G401.6 (cell line): ENCODE measurements at regions not wholly inside any gene's neighbourhood (a gene's known extent, or its start where the extent isn't known, plus 50 kb on each side); places are given as distances from the start of the nearest gene placed in this dataset.
"Not testable (repeated sequence)": the region's sequence is repeated elsewhere in the genome, so short reads cannot be mapped to it uniquely, and the experiment has no call there.

Experiments
- FAIRE-seq: peaks from 2 replicates; lab custom pipeline; 2012; peaks lifted over from hg19 to GRCh38; lab: Jason Lieb, UNC

DNA sequence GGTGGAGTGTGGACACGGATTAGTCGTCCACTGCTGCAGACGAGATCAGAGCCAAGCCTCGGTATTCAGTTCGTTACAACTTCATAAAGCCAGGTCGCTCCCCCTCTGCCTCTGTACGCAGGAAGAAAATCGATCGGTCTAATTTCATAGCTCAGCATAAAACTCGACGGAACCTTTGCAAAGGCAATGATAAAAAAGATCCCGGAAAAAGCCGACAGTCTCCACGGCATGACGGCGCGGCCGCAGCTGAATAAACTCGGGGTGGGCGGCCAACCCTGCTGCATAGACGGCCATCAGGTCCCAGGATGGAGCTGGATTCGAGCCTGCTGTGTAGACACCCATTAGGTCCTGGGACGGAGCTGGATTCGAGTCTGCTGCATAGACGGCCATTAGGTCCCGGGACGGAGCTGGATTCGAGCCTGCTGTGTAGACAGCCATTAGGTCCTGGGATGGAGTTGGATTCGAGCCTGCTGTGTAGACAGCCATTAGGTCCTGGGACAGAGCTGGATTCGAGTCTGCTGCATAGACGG, 113.8 kb upstream of the PPP2R3B start:
- FAIRE-seq: no peak

DNA sequence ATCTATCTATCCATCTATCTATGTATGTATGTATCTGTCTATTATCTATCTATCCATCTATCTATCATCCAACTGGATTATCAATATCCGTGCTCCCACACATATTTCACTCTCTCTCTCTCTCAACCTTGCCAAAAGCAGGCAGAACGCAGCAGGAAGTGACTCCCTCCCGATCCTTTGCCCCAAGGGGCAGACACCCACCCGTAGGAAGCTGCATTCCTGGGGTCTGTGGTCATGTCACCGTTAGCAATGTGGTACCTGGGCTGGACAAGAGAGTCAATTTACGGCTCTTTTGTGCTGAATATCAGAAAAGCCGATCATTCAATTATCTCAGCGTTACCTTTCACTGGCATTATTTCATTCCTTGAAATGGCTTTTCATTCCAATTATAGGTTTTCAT, 119.6 kb upstream of the PPP2R3B start:
- no peak for FAIRE-seq

DNA sequence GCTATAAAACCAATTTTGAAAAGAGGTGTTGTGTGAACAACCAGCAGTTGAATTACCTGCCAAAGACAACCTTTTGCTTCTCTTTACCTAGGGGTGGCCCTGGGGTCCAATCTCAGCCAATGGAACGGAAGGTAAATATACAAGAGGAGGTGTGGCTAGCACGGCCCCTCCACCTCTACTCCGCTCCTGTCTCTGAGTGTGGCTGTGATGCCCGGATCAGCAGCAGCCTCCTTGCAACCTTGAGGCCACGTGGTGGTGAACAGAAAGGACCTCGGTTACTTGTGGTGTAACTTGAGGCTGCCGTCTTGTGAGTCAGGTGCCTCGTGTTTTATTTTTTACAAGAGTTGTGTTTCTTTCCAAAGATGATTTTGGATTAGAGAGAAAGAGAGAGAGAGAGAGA, 121.5 kb upstream of the PPP2R3B start:
- no peak for FAIRE-seq

DNA sequence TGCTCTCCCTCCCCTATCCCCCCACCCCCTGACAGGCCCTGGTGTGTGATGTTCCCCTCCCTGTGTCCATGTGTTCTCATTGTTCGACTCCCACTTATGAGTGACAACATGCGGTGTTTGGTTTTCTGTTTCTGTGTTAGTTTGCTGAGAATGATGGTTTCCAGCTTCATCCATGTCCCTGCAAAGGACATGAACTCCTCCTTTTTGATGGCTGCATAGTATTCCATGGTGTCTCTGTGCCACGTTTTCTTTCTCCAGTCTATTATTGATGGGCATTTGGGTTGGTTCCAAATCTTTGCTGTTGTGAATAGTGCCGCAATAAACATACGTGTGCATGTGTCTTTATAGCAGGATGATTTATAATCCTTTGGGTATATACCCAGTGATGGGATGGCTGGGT, 121.8 kb upstream of the SHOX start:
- not testable (repeated sequence) for FAIRE-seq

DNA sequence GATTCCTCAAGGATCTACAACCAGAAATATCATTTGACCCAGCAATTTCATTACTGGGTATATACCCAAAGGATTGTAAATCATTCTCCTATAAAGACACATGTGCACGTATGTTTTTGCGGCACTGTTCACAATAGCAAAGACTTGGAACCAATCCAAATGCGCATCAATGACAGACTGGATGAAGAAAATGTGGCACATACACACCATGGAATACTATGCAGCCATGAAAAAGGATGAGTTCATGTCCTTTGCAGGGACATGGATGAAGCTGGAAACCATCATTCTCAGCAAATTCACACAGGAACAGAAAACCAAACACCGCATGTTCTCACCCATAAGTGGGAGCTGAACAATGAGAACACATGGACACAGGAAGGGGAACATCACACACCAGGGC, 119.5 kb upstream of the SHOX start:
- not testable (repeated sequence) for FAIRE-seq

DNA sequence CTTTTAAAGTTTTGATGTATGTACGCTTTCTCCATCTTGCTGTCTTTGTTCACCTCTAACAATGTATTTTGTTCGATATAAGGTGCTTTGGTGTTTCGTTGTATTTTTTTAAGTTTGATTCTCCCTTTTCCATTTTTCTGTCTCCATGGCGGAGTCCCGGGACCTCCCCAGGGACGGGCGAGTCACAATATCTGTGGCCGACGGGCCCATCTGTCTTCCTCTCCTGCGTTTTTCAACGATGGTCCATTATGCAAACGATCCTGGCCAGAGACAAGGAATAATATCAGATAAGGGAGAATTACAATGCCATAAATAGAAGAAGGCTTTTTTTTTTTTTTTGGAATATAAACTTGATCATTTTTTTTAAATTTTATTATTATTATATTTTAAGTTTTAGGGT, 112.3 kb upstream of the SHOX start:
- no peak for FAIRE-seq

DNA sequence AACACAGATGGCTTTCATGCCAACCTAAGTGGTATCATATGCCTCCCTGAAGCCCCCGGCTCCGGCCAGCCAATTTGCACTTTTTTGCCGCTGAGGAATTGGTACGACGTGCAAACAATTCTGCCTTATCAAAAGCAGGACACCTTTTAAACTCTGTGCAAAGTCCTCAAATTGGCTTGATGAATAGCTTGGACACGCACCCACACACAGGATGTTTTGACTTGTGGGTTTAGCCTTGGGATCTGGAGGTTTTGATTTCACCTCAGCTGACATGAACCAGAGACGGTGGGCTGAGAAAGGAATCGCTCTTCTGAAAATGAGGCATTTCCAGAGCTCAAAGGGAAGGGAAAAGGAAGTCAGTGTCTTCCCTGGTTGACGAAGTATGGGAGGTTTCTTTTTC, 110.8 kb upstream of the SHOX start:
- FAIRE-seq: no peak

DNA sequence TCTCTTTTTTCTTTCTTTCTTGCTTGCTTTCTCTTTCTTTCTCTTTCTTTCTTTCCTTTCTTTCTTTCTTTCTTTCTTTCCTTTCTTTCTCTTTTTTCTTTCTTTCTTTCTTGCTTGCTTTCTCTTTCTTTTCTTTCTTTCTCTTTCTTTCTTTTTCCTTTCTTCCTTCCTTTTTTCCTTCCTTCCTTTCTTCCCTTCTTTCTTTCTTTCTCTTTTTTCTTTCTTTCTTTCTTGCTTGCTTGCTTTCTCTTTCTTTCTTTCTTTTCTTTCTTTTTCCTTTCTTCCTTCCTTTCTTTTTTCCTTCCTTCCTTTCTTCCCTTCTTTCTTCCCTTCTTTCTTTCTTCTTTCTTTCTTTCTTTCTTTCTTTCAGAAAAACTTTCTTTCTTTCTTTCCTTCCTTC, 108.1 kb upstream of the SHOX start:
- FAIRE-seq: no peak

DNA sequence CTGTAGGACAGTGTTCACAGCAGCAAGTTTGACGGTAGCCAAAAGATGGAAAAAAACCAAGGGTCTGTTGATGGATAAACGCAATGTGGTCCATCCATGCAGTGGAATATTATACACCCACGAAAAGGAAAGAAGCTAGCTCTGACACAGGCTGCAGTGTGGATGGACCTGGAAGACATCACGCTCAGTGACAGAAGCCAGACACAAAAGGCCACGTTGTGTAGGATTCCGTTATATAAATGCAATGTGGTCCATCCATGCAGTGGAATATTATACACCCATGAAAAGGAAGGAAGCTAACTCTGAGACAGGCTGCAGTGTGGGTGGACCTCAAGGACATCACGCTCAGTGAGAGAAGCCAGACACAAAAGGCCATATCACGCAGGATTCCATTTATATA, 105.5 kb upstream of the SHOX start:
- no peak for FAIRE-seq

DNA sequence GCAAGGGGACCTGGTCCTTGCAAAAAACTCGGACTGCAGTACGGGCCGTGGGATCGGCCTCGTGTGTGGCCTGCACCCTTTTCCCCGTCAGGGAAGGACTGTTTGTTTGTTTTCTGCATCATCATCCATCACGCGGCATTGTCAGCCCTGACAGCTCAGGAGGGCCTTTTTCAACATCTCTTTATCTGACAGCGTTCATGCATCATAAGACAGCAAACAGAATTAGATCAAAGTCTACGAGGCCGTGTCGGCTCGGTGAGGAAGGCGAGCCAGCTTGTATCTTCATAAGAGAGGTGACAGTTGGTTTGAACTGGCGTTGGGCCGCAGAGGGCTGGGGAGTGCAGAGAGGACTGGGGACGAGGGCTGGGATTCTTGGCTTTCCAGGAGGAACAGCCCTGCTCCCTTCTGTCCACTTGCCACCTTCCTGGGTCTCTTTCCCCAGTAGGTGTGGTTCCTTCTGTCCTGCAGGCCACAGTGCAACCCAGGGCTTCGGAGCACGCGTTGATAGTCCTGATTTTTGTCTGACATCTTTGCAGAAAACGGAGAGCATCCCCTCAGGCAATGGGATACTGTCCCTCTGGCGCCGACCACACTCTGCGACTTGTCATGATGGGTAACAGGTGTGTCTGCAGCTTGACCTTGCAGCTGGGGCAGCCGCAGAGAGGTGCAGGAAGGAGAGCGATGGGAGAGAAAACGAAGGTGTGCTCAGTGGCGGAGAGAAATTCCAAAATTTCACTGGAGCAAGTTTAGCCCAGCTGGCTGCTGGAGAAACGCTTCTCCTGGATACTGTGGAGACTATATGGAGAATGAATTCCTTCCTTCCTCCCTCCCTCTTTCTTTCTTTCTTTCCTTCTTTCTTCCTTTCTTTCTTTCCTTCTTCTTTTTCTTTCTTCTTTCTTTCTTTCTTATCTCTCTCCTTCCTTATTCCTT, 104.0 kb upstream of the SHOX start:
- no peak for FAIRE-seq

DNA sequence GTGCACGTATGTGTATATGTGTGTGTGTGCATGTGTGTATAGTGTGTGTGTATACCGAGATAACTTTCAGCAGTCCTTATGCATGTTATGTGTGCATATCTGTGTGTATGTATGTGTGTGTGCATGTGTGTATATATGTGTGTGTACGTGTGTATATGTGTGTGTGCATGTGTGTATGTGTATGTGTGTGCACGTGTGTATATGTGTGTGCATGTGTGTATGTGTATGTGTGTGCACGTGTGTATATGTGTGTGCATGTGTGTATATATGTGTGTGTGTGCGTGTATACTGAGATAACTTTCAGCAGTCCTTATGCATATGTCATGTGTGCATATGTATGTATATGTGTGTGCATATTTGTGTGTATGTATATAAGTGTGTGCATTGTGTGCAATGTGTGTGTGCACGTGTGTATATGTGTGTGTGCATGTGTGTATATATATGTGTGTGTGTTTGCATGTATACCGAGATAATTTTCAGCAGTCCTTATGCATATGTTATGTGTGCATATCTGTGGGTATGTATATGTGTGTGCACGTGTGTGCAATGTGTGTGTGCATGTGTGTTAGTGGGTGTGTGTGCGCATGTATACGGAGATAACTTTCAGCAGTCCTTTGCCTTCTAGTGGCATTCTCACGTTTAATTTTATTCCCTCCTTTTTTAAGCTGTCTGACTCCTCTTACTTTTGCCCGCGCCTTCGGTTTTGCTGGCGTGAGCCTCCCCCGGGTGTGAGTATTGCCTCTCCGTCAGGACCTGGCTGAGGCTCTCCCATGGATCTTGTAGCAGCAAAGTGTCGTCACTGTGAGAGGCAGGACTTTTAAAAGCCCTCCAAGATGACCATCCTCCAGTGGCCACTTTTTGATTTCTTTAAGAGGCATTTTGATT, 99.6 kb upstream of the SHOX start:
- no peak for FAIRE-seq

DNA sequence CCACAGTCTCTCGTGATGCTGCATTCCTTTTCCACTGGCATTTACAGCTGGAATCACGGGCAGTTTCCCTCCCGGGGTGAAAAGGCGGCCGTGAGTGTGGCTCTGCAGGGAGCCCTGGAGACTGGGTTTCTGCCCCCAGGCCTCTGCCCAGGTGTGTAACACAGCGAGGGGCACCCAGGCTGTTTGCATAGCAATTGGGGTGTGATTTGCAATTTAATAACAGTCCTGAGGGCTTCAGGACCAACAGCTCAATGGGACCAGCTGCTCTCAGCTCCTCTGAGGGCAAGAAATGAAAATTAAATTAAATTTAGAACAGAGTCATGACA, 99.0 kb upstream of the SHOX start:
- no peak for FAIRE-seq

DNA sequence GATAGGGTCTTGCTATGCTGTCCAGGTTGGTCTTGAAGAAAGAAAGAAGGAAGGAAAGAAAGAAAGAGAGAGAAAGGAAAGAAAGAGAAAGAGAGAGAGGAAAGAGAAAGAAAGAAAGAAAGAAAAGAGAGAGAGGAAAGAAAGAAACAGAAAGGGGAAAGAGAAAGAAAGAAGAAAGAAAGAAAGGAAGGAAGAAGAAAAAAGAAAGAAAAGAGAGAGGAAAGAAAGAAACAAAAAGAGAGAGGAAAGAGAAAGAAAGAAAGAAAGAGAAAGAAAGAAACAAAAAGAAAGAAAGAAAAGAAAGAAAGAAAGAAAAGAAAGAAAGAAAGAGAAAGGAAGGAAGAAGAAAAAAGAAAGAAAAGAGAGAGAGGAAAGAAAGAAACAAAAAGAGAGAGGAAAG, 95.8 kb upstream of the SHOX start:
- FAIRE-seq: no peak

DNA sequence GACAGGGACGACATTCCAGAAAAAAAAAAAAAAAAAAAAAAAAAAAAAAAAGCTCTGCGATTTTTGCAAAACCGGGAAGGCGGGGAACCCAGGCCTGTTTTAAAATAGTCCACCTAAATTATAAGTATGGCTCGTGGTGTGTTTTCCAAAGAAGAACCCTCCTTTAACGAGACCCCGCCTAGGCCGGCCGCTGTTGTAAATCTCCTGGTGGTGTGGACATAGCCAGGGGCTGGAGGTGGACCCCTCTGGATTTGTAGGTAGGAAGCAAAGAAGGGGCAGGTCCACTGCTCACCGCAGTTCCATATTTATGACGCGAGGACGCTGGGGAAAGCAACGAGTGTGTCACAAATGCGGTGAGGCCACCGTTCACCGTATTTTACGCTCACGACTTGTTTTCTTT, 94.0 kb upstream of the SHOX start:
- no peak for FAIRE-seq

DNA sequence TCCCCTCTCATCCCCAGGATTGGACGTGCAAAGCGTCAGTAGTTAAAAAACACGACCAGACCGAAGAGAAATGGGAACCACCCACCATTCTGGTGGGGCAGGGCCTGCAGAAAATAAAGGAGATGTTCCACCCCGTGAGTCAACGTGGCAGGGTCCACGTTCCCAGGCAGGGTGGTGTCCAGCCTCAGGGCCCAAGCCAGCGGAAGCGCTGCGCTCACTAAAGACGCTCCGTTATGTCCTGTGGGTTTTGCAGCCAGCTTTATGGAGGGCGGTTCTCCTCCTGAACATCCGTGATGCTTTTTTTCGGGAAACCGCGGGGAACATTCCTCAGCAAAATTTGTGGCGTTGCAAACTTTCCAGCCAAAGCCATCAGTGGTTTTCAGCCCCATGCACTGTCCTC, 93.4 kb upstream of the SHOX start:
- no peak for FAIRE-seq

DNA sequence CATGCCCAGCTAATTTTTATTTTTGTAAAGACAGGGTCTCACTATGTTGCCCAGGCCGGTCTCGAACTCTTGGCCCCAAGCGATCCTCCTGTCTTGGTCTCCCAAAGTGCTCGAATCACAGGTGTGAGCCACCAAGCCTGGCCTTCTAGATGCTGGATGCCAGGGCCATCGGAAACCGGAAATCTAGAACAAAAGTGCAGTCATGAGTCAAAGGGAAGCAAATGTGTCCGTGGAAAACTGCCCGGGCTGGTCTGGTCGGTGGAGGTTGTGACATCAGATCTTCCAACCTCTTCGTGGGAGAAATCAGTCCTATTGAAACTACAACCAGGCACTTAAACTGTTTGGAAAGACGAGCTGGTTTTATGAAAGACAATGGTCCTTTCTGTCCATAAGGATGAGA, 92.3 kb upstream of the SHOX start:
- no peak for FAIRE-seq

DNA sequence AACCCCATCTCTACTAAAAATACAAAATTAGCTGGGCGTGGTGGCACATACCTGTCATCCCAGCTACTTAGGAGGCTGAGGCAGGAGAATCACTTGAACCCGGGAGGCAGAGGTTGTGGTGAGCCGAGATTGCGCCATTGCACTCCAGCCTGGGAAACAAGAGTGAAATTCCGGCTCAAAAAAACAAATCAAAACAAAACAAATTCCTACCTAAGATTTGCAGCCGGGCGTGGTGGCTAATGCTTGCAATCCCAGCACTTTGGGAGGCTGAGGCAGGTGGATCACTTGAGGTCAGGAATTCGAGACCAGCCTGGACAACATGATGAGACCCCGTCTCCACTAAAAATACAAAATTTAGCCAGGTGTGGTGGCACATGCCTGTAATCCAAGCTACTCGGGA, 89.6 kb upstream of the SHOX start:
- FAIRE-seq: not testable (repeated sequence)

DNA sequence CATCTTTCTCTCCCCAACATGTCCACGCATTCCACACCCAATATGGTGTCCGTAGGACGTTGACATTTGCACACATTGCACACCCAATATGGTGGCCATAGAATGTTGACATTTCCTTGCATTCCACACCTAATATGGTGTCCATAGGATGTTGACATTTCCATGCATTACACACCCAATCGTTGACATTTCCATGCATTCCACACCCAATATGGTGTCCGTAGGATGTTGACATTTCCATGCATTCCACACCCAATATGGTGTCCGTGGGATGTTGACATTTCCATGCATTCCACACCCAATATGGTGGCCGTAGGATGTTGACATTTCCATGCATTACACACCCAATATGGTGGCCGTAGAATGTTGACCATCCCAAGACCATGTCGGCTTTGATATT, 88.4 kb upstream of the SHOX start:
- no peak for FAIRE-seq

DNA sequence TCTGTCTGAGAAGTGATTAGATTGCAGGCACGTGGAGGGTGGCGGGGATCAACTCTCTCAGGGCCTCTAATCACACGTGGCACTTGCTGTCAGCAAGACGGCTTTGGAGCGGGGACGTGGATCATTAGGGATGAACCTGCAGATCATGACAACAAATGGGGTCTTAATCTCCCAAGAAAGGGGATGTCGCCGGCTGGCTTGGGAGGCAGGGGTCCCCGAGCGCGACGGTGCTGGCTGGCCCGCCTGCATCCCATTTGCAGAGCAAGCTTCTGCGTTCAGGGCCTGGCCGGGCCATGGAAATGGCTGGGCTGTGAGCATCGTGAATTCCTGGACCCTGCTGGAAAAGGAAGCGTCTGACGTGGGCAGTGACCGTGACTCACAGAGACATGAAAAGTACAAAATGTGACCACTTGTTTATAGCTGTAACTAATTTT, 85.1 kb upstream of the SHOX start:
- FAIRE-seq: no peak

DNA sequence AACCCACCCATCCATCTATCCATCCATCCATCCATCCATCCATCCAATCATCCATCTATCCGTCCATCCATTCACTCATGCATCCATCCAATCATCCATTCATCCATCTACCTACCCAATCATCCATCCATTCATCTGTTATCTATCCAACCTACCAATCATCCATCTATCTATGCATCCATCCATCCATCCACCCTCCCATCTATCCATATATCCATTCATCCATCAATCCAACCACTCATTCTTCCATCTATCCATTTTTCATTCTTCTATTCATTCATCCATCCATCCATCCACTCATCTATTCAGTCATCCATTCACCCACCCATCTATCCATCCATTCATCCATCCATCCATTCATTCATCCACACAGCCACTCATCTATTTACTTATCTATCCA, 80.1 kb upstream of the SHOX start:
- FAIRE-seq: no peak

DNA sequence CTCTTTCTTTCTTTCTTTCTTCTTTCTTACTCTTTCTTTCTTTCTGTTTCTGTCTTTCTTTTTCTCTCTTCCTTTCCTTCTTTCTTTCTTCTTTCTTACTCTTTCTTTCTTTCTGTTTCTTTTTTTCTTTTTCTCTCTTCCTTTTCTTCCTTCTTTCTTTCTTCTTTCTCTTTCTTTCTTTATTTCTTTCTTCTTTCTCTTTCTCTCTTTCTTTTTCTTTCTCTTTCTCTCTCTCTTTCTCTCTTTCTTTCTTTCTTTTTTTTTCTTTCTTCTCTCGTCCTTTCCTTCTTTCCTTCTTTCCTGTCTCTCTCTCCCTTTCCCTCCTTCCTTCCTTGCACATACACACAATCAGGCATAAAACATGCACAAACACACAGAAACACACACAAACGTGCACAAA, 79.3 kb upstream of the SHOX start:
- FAIRE-seq: no peak

DNA sequence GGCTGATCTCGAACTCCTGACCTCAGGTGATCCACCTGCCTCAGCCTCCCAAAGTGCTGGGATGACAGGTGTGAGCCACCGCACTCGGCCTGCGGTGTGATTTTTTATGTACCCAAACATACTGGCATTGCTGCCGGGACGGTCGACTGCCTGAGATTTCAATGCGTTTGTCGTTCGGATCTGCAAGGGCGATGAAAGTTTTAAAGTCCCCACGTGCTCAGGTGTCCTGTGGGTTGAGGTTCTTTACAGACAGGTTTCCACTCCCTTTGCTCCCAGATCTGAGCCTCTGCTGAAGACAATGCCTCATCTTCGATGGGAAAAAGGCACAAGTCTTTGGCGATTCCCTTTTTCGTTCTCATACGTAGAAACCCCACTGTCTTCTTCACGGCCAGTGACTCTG, 78.1 kb upstream of the SHOX start:
- no peak for FAIRE-seq

DNA sequence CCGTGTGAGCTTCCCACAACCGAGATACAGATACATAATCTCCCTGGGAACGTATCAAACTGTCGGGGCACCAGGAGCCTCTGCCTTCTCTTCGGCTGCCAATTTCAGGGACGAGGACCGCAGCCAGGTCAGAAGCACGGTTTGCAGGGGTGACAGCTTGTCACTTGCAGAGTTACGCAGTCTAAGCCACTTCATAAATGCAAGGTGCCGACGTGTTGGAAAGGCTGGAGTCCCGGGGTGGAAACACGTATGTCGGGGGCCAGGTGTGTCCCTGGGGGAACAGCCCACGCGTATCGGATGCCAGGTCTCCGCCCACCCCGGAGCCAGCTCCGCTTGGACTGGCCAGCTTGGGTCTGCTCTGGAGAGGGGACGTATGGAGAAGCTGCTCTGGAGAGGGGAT, 76.3 kb upstream of the SHOX start:
- FAIRE-seq: no peak
